Transverse colon (tissue), 4 donors: ENCODE measurements at regions not wholly inside any gene's neighbourhood (a gene's known extent, or its start where the extent isn't known, plus 50 kb on each side); places are given as distances from the start of the nearest gene placed in this dataset.

ENCODE experiments used
- EP300 ChIP-seq: sonication (generic); formaldehyde crosslinking; IDR thresholded peaks from one replicate; pipeline ENCODE4 v1.6.1; 2017; ENCODE audit warnings: antibody characterized with exemption, low read depth
- POLR2A ChIP-seq: fragments of 450-650 bp; IDR thresholded peaks from one replicate; pipeline ENCODE4 v1.6.1; 2016; ENCODE audit warnings: antibody characterized with exemption, mild to moderate bottlenecking, moderate library complexity
- POLR2AphosphoS5 ChIP-seq, 3 donors: sonication (generic); formaldehyde crosslinking; IDR thresholded peaks; one replicate each; pipeline ENCODE4 v1.6.1; 2016; ENCODE audit warnings: antibody characterized with exemption in 3 of 3
- TF ChIP-seq, protein P1 (sequence below), 5 experiments: fragments of 200-600 bp in 3 of 5; fragments of 450-650 bp in 2 of 5; sonication (generic) in 3 of 5; IDR thresholded peaks; 1 replicate in 2 of 5; 2 replicates in 3 of 5; pipeline ENCODE4 v1.5.1; 2016 to 2017; ENCODE audit warnings: antibody characterized with exemption in 5 of 5, inconsistent platforms in 3 of 5, mild to moderate bottlenecking in 2 of 5, moderate library complexity in 1 of 5

DNA sequence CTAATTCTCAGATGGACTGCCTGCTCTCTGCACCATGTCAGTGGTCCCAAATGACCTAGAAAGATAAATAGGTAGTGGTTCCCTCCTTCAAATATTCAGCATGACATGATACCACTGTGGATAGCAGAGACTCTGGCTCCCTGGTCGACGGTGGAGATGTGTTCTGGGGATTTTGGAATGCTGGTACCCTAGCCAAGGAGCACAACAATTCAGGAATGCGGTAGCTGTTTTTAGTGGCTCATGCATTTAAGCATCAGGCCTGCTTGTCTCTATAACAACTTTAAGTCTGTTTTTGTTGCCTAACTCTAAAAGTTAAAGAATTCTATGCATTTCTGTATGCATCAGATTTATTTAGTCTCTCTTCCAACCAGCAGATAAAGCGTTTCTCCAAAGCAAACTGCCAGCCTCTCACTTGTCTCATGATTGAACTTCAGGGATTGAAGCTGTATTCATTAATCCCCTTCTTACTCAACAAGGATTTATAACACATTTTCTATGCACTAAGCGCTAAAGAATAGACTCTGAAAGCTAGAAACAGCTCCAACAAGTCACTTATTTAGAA is 164.9 kb upstream of the BMP4 start:
- TF ChIP-seq POLR2AphosphoS5 (IDR thresholded peaks at IDR 0.05) (no peak), POLR2A (no peak), EP300 (no peak)
- TF ChIP-seq, protein P1, sequence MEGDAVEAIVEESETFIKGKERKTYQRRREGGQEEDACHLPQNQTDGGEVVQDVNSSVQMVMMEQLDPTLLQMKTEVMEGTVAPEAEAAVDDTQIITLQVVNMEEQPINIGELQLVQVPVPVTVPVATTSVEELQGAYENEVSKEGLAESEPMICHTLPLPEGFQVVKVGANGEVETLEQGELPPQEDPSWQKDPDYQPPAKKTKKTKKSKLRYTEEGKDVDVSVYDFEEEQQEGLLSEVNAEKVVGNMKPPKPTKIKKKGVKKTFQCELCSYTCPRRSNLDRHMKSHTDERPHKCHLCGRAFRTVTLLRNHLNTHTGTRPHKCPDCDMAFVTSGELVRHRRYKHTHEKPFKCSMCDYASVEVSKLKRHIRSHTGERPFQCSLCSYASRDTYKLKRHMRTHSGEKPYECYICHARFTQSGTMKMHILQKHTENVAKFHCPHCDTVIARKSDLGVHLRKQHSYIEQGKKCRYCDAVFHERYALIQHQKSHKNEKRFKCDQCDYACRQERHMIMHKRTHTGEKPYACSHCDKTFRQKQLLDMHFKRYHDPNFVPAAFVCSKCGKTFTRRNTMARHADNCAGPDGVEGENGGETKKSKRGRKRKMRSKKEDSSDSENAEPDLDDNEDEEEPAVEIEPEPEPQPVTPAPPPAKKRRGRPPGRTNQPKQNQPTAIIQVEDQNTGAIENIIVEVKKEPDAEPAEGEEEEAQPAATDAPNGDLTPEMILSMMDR (IDR thresholded peaks at IDR 0.05): no peak
